ENCODE measurements at regions not wholly inside any gene's neighbourhood (a gene's known extent, or its start where the extent isn't known, plus 50 kb on each side); places are given as distances from the start of the nearest gene placed in this dataset.

GRCh38 chr3:72388644-72389043 is 459.6 kb downstream of the SHQ1 start:
- Histone ChIP-seq H3K27ac (ENCODE audit: low read depth in 1 of 2, low read length in 1 of 2) (no peak overlapping the region), H3K9me3 (ENCODE audit: control insufficient read depth in 4 of 4, insufficient read depth in 3 of 4, low read length in 3 of 4) (no peaks in the 10 kb centered on the region), H3K4me3 (no peak overlapping the region), H3K27me3 (ENCODE audit: control insufficient read depth in 3 of 3, insufficient read depth in 3 of 3, low read length in 2 of 3) (no peaks in the 10 kb centered on the region), H3K4me1 (ENCODE audit: control insufficient read depth in 5 of 5, insufficient read depth in 5 of 5, low read length in 5 of 5) (peaks cover 0 to 16% (median 5%) of the 10 kb centered on the region in 5 donors), H3K9ac (ENCODE audit: insufficient read depth in 1 of 2, low read length in 2 of 2) (no peak overlapping the region), H3K36me3 (ENCODE audit: control insufficient read depth in 4 of 4, insufficient read depth in 4 of 4, low read length in 4 of 4) (no peaks in the 10 kb centered on the region)
- ATAC-seq (ENCODE audit: insufficient read depth, low FRiP score) (no peak), DNase-seq (no peak)
- TF ChIP-seq CTCF (IDR thresholded peaks at IDR 0.05; ENCODE audit: control extremely low read depth, extremely low read depth), result no peak
- WGBS, 2 donors, result 85 to 91% methylated on average over 2 of the region's 2 CpGs

GRCh38 chr3:72388117-72388516 is 460.1 kb downstream of the SHQ1 start:
- H3K27me3 ChIP-seq (ENCODE audit: control insufficient read depth in 3 of 3, insufficient read depth in 3 of 3, low read length in 2 of 3), result no peaks in the 10 kb centered on the region
- H3K9me3 ChIP-seq (ENCODE audit: control insufficient read depth in 4 of 4, insufficient read depth in 3 of 4, low read length in 3 of 4), result no peaks in the 10 kb centered on the region
- ATAC-seq (ENCODE audit: insufficient read depth, low FRiP score), result no peak
- peaks cover 0 to 20% (median 7%) of the 10 kb centered on the region in 5 donors for H3K4me1 ChIP-seq (ENCODE audit: control insufficient read depth in 5 of 5, insufficient read depth in 5 of 5, low read length in 5 of 5)
- no peak overlapping the region for H3K4me3 ChIP-seq
- no peak overlapping the region for H3K9ac ChIP-seq (ENCODE audit: insufficient read depth in 1 of 2, low read length in 2 of 2)
- DNase-seq, result no peak
- H3K27ac ChIP-seq (ENCODE audit: low read depth in 1 of 2, low read length in 1 of 2), result no peak overlapping the region
- 90 to 92% methylated on average over 4 of the region's 4 CpGs for WGBS, 2 donors
- no peaks in the 10 kb centered on the region for H3K36me3 ChIP-seq (ENCODE audit: control insufficient read depth in 4 of 4, insufficient read depth in 4 of 4, low read length in 4 of 4)
- no peak for TF ChIP-seq CTCF (IDR thresholded peaks at IDR 0.05; ENCODE audit: control extremely low read depth, extremely low read depth)

GRCh38 chr3:72386327-72387000 is 461.8 kb downstream of the SHQ1 start:
- Histone ChIP-seq H3K27me3 (ENCODE audit: control insufficient read depth in 3 of 3, insufficient read depth in 3 of 3, low read length in 2 of 3) (no peaks in the 10 kb centered on the region), H3K27ac (ENCODE audit: low read depth in 1 of 2, low read length in 1 of 2) (no peak overlapping the region), H3K9me3 (ENCODE audit: control insufficient read depth in 4 of 4, insufficient read depth in 3 of 4, low read length in 3 of 4) (no peaks in the 10 kb centered on the region), H3K36me3 (ENCODE audit: control insufficient read depth in 4 of 4, insufficient read depth in 4 of 4, low read length in 4 of 4) (no peaks in the 10 kb centered on the region), H3K4me1 (ENCODE audit: control insufficient read depth in 5 of 5, insufficient read depth in 5 of 5, low read length in 5 of 5) (peaks cover 0 to 29% (median 4%) of the 10 kb centered on the region in 5 donors), H3K9ac (ENCODE audit: insufficient read depth in 1 of 2, low read length in 2 of 2) (no peak overlapping the region), H3K4me3 (no peak overlapping the region)
- 94 to 96% methylated on average over 6 of the region's 6 CpGs for WGBS, 2 donors
- no peak for TF ChIP-seq CTCF (IDR thresholded peaks at IDR 0.05; ENCODE audit: control extremely low read depth, extremely low read depth)
- ATAC-seq (ENCODE audit: insufficient read depth, low FRiP score) (no peak), DNase-seq (no peak)

- DNase-seq (no peak), ATAC-seq (ENCODE audit: insufficient read depth, low FRiP score) (no peak)
- 95 to 97% methylated on average over 3 of the region's 3 CpGs for WGBS, 2 donors
- no peak overlapping the region for H3K4me3 ChIP-seq
- TF ChIP-seq CTCF (IDR thresholded peaks at IDR 0.05; ENCODE audit: control extremely low read depth, extremely low read depth), result no peak
- H3K36me3 ChIP-seq (ENCODE audit: control insufficient read depth in 4 of 4, insufficient read depth in 4 of 4, low read length in 4 of 4), result no peaks in the 10 kb centered on the region
- no peak overlapping the region for H3K27ac ChIP-seq (ENCODE audit: low read depth in 1 of 2, low read length in 1 of 2)
- H3K27me3 ChIP-seq (ENCODE audit: control insufficient read depth in 3 of 3, insufficient read depth in 3 of 3, low read length in 2 of 3), result no peaks in the 10 kb centered on the region
- H3K4me1 ChIP-seq (ENCODE audit: control insufficient read depth in 5 of 5, insufficient read depth in 5 of 5, low read length in 5 of 5), result peaks cover 0 to 24% (median 4%) of the 10 kb centered on the region in 5 donors
- H3K9me3 ChIP-seq (ENCODE audit: control insufficient read depth in 4 of 4, insufficient read depth in 3 of 4, low read length in 3 of 4), result no peaks in the 10 kb centered on the region
- no peak overlapping the region for H3K9ac ChIP-seq (ENCODE audit: insufficient read depth in 1 of 2, low read length in 2 of 2)
Measured at GRCh38 chr3:72385167-72385566, 463.1 kb downstream of the SHQ1 start.
